WTC11 (cell line): ENCODE measurements at regions not wholly inside any gene's neighbourhood (a gene's known extent, or its start where the extent isn't known, plus 50 kb on each side); places are given as distances from the start of the nearest gene placed in this dataset.

Experiments
- ARID4B ChIP-seq: sonication (generic); formaldehyde crosslinking; IDR thresholded peaks from 2 replicates; pipeline ENCODE4 v1.8.0; 2023; ENCODE audit warnings: missing genetic modification reagents, mild to moderate bottlenecking, borderline replicate concordance
- ATF2 ChIP-seq: sonication (generic); formaldehyde crosslinking; IDR thresholded peaks from 2 replicates; pipeline ENCODE4 v1.8.1; 2022; ENCODE audit warnings: low read depth, missing genetic modification reagents, borderline replicate concordance
- CBFB ChIP-seq: sonication (generic); formaldehyde crosslinking; IDR thresholded peaks from 2 replicates; pipeline ENCODE4 v1.8.1; 2022; ENCODE audit warnings: mild to moderate bottlenecking, low read depth, missing genetic modification reagents
- CREM ChIP-seq: sonication (generic); formaldehyde crosslinking; IDR thresholded peaks from 2 replicates; pipeline ENCODE4 v1.8.1; 2022; ENCODE audit warnings: mild to moderate bottlenecking, missing genetic modification reagents, moderate library complexity
- CTCF ChIP-seq: fragments of 200-600 bp; IDR thresholded peaks from 2 replicates; pipeline ENCODE4 v1.8.0; 2022; ENCODE audit warnings: antibody characterized with exemption
- E2F1 ChIP-seq: sonication (generic); formaldehyde crosslinking; IDR thresholded peaks from 2 replicates; pipeline ENCODE4 v1.8.0; 2022; ENCODE audit warnings: mild to moderate bottlenecking, missing genetic modification reagents
- FOXP4 ChIP-seq: sonication (generic); formaldehyde crosslinking; IDR thresholded peaks from 2 replicates; pipeline ENCODE4 v1.8.0; 2022; ENCODE audit warnings: mild to moderate bottlenecking, missing genetic modification reagents
- HMGXB4 ChIP-seq: sonication (generic); formaldehyde crosslinking; IDR thresholded peaks from 2 replicates; pipeline ENCODE4 v1.8.1; 2023; ENCODE audit warnings: mild to moderate bottlenecking, moderate library complexity, missing genetic modification reagents
- IRF2 ChIP-seq: sonication (generic); formaldehyde crosslinking; IDR thresholded peaks from 2 replicates; pipeline ENCODE4 v1.8.0; 2022; ENCODE audit warnings: low read depth, missing genetic modification reagents, borderline replicate concordance
- MAX ChIP-seq: sonication (generic); formaldehyde crosslinking; IDR thresholded peaks from 2 replicates; pipeline ENCODE4 v1.8.0; 2022; ENCODE audit warnings: mild to moderate bottlenecking, missing genetic modification reagents
- NFYB ChIP-seq: sonication (generic); formaldehyde crosslinking; conservative IDR thresholded peaks from 2 replicates; pipeline ENCODE4 v1.8.0; 2022; ENCODE audit warnings: low read depth, missing genetic modification reagents
- PRDM15 ChIP-seq: sonication (generic); formaldehyde crosslinking; IDR thresholded peaks from 2 replicates; pipeline ENCODE4 v1.8.0; 2022; ENCODE audit warnings: missing genetic modification reagents
- TEAD1 ChIP-seq: sonication (generic); formaldehyde crosslinking; IDR thresholded peaks from 2 replicates; pipeline ENCODE4 v1.8.0; 2022; ENCODE audit warnings: mild to moderate bottlenecking, missing genetic modification reagents
- USF1 ChIP-seq: sonication (generic); formaldehyde crosslinking; IDR thresholded peaks from 2 replicates; pipeline ENCODE4 v1.8.0; 2022; ENCODE audit warnings: mild to moderate bottlenecking, missing genetic modification reagents

- TF ChIP-seq USF1 (no peak), TEAD1 (no peak), PRDM15 (CRISPR knock-in tag) (no peak), ATF2 (CRISPR knock-in tag) (no peak), IRF2 (CRISPR knock-in tag) (no peak), CTCF (no peak), CREM (CRISPR knock-in tag) (no peak), FOXP4 (no peak), NFYB (CRISPR knock-in tag) (no peak), E2F1 (CRISPR knock-in tag) (no peak), HMGXB4 (CRISPR knock-in tag) (no peak), CBFB (no peak), MAX (no peak), ARID4B (CRISPR knock-in tag) (no peak)
Measured at GRCh38 chr9:3600672-3601071, 74.9 kb upstream of the RFX3 start.
